ENCODE measurements at regions not wholly inside any gene's neighbourhood (a gene's known extent, or its start where the extent isn't known, plus 50 kb on each side); places are given as distances from the start of the nearest gene placed in this dataset.

DNA sequence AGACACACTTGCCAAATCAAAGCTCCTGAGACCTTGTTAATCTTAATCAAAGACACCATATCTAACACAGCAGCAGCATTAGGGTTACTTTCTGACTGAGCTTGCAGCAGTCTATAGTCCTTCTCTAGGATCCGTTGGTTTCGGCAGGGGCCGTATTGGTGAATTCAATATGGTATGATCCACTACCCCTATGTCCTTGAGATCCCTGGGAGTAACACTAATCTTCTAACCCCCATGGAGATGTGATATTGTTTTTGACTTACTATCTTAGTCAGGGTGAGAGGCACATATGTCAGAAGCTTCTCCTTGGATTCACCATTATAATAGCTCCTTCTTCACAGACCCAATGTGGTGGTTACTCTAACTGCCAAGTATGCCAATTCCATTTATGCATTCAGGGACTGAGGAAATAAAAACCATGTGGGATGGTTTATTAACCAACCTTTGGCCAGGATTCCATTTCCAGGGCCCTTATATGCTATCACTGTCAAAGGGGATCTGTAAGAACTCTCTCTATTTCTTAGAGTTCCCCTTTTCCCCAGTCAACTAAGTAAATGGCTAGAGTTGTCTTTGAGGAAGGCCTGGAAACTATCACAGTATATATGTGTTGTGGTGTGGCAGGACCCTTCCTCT is 673.6 kb upstream of the USP24 start:
- Histone ChIP-seq H3K79me2 (ENCODE audit: control insufficient read depth, insufficient read depth, low read length) (no peaks in the 10 kb centered on the region), H4K20me1 (ENCODE audit: control insufficient read depth, extremely low read depth, insufficient read depth, low read length) (no peaks in the 10 kb centered on the region), H3K4me1 (ENCODE audit: control insufficient read depth, extremely low read depth, insufficient read depth, low read length) (no peaks in the 10 kb centered on the region), H3K36me3 (ENCODE audit: control insufficient read depth, insufficient read depth, low read length) (no peaks in the 10 kb centered on the region), H3K4me3 (replicated peaks in 1 of 4; ENCODE audit: control extremely low read depth in 1 of 4, insufficient read depth in 1 of 4, low read depth in 3 of 4, low read length in 4 of 4) (no peak overlapping the region), H2AFZ (ENCODE audit: low read length) (no peak overlapping the region), H3K9me3 (ENCODE audit: control insufficient read depth, insufficient read depth, low read depth, low read length) (no peaks in the 10 kb centered on the region), H3K9ac (ENCODE audit: insufficient read depth, low read length) (no peak overlapping the region), H3K4me2 (ENCODE audit: extremely low read depth, insufficient read depth, low read length) (no peak overlapping the region), H3K27ac (ENCODE audit: insufficient read depth, low read length) (no peak overlapping the region), H3K27me3 (ENCODE audit: control insufficient read depth, insufficient read depth, low read length) (no peaks in the 10 kb centered on the region)
- no peak for DNase-seq (ENCODE audit: low read depth in 2 of 2)
- no peak for TF ChIP-seq EZH2 (IDR thresholded peaks at IDR 0.05; ENCODE audit: low read length, missing control alignments)
- TF ChIP-seq, protein P1, sequence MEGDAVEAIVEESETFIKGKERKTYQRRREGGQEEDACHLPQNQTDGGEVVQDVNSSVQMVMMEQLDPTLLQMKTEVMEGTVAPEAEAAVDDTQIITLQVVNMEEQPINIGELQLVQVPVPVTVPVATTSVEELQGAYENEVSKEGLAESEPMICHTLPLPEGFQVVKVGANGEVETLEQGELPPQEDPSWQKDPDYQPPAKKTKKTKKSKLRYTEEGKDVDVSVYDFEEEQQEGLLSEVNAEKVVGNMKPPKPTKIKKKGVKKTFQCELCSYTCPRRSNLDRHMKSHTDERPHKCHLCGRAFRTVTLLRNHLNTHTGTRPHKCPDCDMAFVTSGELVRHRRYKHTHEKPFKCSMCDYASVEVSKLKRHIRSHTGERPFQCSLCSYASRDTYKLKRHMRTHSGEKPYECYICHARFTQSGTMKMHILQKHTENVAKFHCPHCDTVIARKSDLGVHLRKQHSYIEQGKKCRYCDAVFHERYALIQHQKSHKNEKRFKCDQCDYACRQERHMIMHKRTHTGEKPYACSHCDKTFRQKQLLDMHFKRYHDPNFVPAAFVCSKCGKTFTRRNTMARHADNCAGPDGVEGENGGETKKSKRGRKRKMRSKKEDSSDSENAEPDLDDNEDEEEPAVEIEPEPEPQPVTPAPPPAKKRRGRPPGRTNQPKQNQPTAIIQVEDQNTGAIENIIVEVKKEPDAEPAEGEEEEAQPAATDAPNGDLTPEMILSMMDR (conservative IDR thresholded peaks at IDR 0.05 in 1 of 2, IDR thresholded peaks at IDR 0.05 in 1 of 2; ENCODE audit: low read depth in 1 of 2, low read length in 2 of 2): no peak

DNA sequence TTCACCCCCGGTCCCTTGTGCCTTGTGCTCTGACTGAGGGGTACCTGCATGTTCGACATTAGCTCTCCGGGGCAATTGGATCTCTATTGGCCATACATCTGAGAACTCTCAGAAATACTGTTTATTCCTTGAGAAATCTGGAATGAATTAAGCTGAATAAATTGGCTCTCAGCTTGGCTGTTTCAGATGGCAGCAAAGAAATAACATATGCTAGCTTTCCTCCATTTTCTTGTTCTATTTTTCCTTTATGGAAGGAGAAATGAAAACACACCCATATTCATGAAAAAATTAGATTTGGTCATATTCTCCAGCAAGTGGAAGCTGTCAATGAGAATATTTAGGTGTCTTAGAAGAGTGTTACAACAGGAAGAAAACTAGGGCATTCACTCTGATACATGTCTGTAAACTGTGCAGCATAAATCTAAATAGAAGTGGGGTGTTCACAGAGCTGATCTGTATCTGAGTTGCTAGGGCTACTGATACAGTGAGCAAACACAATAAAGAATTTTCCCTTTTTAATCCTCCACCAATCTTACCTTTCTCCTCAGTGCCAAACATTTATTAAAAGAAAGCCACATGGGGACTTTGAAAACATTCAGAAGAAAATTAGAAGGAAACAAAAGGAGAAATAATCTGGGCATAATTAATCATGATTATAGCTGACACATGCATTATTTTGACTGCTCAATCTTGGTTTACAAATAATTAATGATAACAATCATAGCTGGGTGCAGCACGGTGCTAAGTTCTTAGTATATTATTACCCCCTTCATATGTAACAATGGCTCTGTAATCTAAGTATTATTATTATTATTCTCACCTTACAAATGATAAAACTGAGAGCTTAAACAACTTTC is 671.9 kb upstream of the USP24 start:
- H3K4me2 ChIP-seq (ENCODE audit: extremely low read depth, insufficient read depth, low read length): no peak overlapping the region
- H3K4me3 ChIP-seq (replicated peaks in 1 of 4; ENCODE audit: control extremely low read depth in 1 of 4, insufficient read depth in 1 of 4, low read depth in 3 of 4, low read length in 4 of 4): no peak overlapping the region
- H4K20me1 ChIP-seq (ENCODE audit: control insufficient read depth, extremely low read depth, insufficient read depth, low read length): no peaks in the 10 kb centered on the region
- H3K27me3 ChIP-seq (ENCODE audit: control insufficient read depth, insufficient read depth, low read length): no peaks in the 10 kb centered on the region
- no peak for DNase-seq (ENCODE audit: low read depth in 2 of 2)
- no peaks in the 10 kb centered on the region for H3K9me3 ChIP-seq (ENCODE audit: control insufficient read depth, insufficient read depth, low read depth, low read length)
- no peak overlapping the region for H3K9ac ChIP-seq (ENCODE audit: insufficient read depth, low read length)
- H3K79me2 ChIP-seq (ENCODE audit: control insufficient read depth, insufficient read depth, low read length): no peaks in the 10 kb centered on the region
- H2AFZ ChIP-seq (ENCODE audit: low read length): no peak overlapping the region
- no peak overlapping the region for H3K27ac ChIP-seq (ENCODE audit: insufficient read depth, low read length)
- TF ChIP-seq, protein P1 (conservative IDR thresholded peaks at IDR 0.05 in 1 of 2, IDR thresholded peaks at IDR 0.05 in 1 of 2; ENCODE audit: low read depth in 1 of 2, low read length in 2 of 2): no peak
- no peak for TF ChIP-seq EZH2 (IDR thresholded peaks at IDR 0.05; ENCODE audit: low read length, missing control alignments)
- H3K4me1 ChIP-seq (ENCODE audit: control insufficient read depth, extremely low read depth, insufficient read depth, low read length): no peaks in the 10 kb centered on the region
- no peaks in the 10 kb centered on the region for H3K36me3 ChIP-seq (ENCODE audit: control insufficient read depth, insufficient read depth, low read length)

- Histone ChIP-seq H3K27me3 (ENCODE audit: control insufficient read depth, insufficient read depth, low read length) (no peaks in the 10 kb centered on the region), H3K4me1 (ENCODE audit: control insufficient read depth, extremely low read depth, insufficient read depth, low read length) (no peaks in the 10 kb centered on the region), H3K4me2 (ENCODE audit: extremely low read depth, insufficient read depth, low read length) (no peak overlapping the region), H3K27ac (ENCODE audit: insufficient read depth, low read length) (no peak overlapping the region), H2AFZ (ENCODE audit: low read length) (no peak overlapping the region), H4K20me1 (ENCODE audit: control insufficient read depth, extremely low read depth, insufficient read depth, low read length) (no peaks in the 10 kb centered on the region), H3K9ac (ENCODE audit: insufficient read depth, low read length) (no peak overlapping the region), H3K79me2 (ENCODE audit: control insufficient read depth, insufficient read depth, low read length) (no peaks in the 10 kb centered on the region), H3K36me3 (ENCODE audit: control insufficient read depth, insufficient read depth, low read length) (no peaks in the 10 kb centered on the region), H3K9me3 (ENCODE audit: control insufficient read depth, insufficient read depth, low read depth, low read length) (no peaks in the 10 kb centered on the region), H3K4me3 (replicated peaks in 1 of 4; ENCODE audit: control extremely low read depth in 1 of 4, insufficient read depth in 1 of 4, low read depth in 3 of 4, low read length in 4 of 4) (no peak overlapping the region)
- DNase-seq (ENCODE audit: low read depth in 2 of 2): no peak
- TF ChIP-seq, protein P1 (conservative IDR thresholded peaks at IDR 0.05 in 1 of 2, IDR thresholded peaks at IDR 0.05 in 1 of 2; ENCODE audit: low read depth in 1 of 2, low read length in 2 of 2): no peak
- TF ChIP-seq EZH2 (IDR thresholded peaks at IDR 0.05; ENCODE audit: low read length, missing control alignments): no peak
Observed at GRCh38 chr1:55885619-55886018, 670.5 kb upstream of the USP24 start.
